Right ventricle myocardium inferior (tissue), 1 donor: ENCODE measurements at regions not wholly inside any gene's neighbourhood (a gene's known extent, or its start where the extent isn't known, plus 50 kb on each side); places are given as distances from the start of the nearest gene placed in this dataset.

Source experiments
- ATAC-seq: fragments of 200-7000 bp; cut with Tn5 transposase; one replicate; pipeline ENCODE4 v1.9.1; 2020; ENCODE audit warnings: mild to moderate bottlenecking, moderate library complexity
- DNase-seq: peaks from one replicate; pipeline ENCODE4 v3.0.0; 2021; ENCODE audit errors: missing footprints
- intact Hi-C: fragments of 100-400 bp; cut with DNase I; formaldehyde crosslinking; loops from one replicate; pipeline ENCODE4 v1.11.0; 2022
- donor health status: DM: no; HTN: yes; CAD: no; lungs with severe emphysema.

DNA sequence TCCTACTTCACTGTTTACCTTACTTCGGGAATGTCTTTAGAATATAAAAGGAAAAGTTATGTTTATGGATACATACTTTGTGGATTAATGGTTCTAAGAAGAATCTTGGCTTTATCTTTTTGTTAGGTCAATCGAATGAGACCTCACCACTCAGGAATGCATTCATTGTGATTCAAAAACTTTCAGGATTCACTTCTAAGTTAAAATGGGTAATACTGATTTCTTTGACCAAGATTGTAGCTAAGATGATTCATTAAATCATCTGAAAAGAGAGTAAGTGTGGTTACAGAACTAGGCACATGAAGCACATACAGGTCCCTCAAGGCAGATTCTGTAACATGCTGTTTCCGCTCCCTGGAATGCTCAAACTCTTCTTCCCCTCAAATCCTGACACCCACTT, 716.4 kb downstream of the KCNA4 start:
- DNase-seq (no peak), ATAC-seq (no peak)
- intact Hi-C loops, result no loop called here

DNA sequence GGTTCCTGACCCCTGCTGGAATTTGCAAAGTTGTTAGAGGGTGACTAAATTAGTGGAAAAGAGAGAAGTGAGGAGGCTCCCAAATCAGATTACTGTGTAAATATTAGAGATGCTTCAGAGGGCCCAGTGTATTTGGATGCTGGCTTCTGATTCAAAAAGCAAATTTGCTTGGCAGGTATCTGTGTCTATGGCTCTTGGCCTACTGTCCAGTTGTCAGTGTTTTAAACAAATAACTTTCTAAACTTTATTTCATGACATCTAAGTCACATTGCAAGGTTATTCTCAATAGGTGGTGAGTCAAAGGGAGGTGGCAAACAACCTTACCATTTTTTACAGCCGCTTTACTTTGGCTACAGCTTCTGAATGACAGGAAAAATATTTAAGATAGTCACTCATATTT, 720.1 kb downstream of the KCNA4 start:
- DNase-seq (no peak), ATAC-seq (no peak)
- intact Hi-C loops, result no loop called here

DNA sequence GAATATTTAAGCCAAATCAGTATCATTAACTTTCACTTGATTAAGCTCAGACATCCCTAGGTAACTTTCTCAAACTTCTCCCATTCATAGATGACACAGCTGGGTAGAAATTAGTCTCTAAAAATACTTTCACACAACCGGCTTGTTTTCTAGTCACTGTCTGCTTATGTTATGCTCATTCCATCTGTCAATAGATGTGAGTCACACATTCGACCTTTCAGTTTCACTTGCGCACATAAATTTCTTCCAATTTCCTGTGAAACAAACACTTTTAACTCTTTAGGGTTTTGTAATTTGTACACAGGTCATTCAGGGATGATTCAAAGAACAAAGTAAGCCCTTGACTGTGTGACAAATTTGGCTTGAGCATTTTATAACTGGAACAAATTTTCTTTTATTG, 723.0 kb downstream of the KCNA4 start:
- DNase-seq (no peak), ATAC-seq (no peak)
- intact Hi-C loops, result no loop called here

DNA sequence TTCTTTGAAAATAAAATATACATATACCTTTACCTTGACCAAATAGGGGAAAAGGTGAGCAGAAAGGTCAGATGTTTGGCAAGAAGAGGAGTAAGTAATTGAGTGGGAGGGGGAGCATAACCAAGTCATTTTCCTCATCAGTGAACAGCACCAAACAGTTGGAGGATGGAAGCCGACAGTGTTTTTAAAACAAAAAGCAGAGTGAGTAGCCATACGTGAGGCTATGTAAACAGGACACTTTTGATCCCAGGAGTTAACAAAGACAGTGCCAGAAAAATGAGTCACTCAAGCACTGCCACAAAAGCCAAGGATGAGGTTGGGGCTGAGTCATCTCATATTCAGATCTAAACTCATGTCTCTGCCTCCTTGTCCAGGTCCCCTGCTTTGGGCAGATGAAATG, 734.7 kb downstream of the KCNA4 start:
- intact Hi-C loops, result no loop called here
- no peak for ATAC-seq

DNA sequence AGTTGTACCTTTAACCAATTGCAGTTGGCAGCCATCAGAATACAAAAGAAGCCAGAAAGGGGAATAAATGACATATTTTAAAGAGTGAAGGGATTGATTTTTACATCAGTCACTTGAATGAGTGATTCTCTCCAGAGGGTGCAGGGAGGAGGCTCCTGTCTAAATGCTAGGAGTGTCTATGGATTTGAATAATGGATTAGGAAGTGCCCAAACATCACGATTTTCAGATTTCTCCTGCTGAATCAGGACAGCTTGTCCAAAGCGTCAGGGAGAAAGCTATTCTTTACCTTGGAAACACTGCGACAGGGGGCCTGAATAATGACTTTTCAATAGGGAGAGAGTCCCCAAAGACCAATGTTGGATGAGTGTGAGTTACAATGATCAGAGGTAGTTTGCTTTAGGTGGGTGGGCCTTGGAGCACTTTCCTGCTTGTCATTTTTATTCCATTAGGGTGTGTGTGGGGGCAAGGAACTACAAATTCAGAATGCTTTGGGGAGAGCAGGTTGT, 735.5 kb downstream of the KCNA4 start:
- no peak for ATAC-seq
- intact Hi-C loops, result no loop called here
- no peak for DNase-seq

More for the DNA sequence above, 734.7 kb downstream of the KCNA4 start:
- no peak for DNase-seq

DNA sequence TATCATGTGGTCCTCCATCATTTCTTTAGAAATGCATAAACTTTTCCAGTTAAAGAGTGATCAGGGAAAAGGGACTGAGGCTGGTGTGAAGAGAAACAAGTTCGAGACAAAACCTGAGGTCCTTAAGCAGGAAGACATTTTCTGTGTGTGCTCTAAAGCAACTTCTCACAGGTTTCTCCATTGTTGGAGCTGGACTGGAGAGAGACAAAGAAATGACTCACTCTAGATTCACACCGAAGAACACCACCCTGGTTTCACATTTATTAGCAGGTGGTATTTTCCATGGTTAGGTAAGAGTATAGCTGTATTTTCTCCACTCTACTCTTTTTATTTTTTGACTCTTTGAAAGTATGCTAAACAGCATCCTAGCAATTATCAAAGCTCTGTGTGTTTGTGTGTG, 736.4 kb downstream of the KCNA4 start:
- no peak for ATAC-seq
- intact Hi-C loops, result no loop called here
- no peak for DNase-seq

DNA sequence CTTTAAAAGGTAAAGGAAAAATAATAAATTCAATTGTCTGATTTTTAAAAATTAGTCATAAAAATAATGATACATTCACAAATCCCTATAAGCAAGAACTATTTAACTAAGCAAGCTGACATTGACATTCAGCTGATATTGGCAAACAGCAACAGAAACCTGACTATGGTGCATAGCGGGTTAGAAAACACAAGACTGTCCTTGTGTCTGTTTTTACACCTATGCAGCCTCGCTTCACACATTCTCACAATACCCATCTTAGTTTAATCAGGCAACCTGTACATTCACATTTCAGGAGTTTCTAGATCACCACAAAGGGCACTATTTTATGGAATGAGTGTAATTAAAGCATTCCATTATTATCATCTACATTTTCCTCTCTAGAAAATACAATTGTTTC, 737.1 kb downstream of the KCNA4 start:
- DNase-seq (no peak), ATAC-seq (no peak)
- intact Hi-C loops, result no loop called here

DNA sequence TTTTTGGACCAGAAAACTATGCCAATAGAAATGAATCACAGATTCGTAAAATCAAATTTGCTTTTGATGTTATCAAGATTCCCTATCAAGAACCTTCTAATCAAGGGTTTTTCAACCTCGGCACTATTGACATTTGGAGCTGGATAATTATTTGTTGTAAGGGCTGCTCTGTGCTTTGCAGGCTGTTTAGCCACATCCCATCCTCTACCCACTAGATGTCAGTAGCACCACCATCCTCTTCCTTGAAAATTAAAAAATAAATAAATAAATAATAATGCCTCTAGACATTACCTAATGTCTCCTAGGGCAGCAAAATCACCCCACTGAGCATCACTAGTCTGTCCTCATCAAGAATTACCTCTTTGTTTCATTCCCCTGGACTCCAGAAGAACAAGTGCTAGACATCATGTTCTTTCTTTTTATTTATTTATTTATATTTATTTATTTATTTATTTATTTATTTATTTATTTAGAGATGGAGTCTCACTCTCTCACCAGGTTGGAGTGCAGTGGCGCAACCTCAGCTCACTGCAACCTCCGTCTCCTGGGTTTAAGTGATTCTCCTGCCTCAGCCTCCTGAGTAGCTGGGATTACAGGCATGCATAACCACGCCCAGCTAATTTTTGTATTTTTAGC, 744.7 kb downstream of the KCNA4 start:
- intact Hi-C loops, result no loop called here
- ATAC-seq (no peak), DNase-seq (no peak)

DNA sequence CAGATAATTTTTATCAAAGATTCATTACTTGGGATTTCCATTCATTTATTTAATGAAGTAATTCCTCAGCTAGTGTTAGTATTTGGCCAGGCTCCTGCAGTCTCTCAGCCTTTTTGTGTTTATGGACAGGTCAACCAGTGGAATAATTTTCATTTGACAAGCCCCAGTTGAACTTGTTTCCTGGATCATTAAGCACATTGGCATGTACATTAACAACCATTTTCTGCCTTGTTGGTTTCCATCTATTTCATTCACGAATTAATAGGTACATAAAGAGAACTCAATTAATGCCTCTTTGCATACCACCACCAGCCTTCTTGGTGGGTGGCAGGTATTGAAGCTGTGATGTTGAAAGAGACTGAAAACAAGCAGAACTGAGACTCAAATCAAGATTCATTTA, 745.2 kb downstream of the KCNA4 start:
- DNase-seq (no peak), ATAC-seq (no peak)
- intact Hi-C loops, result no loop called here

DNA sequence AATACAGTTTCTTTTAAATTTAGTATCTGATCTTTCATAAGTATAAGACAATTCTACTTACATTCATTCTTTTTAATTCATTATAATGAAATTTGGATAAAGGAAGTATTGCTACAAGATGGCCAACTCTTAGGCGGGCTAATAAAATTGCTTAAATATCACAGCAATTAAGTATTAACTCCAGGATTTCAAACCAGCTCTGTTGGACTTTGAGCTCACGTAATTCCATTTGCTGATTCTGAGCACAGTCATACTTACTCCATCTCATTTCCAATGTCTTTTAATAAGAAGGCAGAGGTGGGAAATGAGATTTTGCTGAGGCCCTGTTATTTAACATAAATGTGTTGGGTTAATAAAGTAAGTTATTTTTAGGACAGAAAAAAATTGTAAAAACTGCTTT, 748.1 kb downstream of the KCNA4 start:
- no peak for ATAC-seq
- intact Hi-C loops, result no loop called here

DNA sequence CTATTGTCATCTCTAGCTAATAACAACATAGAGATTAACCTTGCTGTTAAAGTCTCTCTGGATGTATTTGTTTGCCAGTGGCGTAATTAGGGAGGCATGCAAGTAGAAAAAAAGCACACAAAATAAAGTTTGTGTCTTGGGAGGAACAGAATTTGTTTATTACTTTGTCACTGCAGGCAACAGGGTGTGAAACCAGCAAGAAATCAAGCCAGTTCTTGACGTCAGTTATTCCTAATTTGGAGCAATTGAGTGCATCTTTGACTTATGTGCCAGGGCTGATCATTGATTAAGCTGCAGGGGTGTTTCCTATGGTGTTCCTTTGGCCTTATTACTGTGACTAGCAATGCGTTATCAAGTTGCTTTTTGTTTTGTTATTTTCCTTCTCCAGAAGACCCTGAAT, 751.0 kb downstream of the KCNA4 start:
- ATAC-seq (no peak), DNase-seq (no peak)
- intact Hi-C loops, result no loop called here

More for the DNA sequence above, 748.1 kb downstream of the KCNA4 start:
- DNase-seq, result no peak

DNA sequence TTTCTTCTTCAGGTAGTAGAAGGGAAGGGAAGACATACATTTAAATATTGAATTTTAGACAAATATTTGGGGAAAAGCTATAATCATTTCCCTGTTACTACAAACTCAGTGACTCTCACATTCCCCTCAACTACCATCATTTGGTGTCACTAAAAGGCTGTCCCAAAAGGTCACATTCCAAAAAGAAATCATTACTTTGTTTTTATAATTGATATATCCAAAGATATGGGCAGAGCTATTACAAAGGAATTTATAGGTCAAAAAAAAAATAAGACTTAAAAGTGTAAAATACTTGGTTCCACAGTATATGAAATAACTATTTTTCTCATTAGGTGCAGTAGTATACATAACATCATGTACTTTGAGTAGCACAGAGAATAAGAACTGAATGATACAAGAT, 751.4 kb downstream of the KCNA4 start:
- DNase-seq (no peak), ATAC-seq (no peak)
- intact Hi-C loops, result no loop called here

DNA sequence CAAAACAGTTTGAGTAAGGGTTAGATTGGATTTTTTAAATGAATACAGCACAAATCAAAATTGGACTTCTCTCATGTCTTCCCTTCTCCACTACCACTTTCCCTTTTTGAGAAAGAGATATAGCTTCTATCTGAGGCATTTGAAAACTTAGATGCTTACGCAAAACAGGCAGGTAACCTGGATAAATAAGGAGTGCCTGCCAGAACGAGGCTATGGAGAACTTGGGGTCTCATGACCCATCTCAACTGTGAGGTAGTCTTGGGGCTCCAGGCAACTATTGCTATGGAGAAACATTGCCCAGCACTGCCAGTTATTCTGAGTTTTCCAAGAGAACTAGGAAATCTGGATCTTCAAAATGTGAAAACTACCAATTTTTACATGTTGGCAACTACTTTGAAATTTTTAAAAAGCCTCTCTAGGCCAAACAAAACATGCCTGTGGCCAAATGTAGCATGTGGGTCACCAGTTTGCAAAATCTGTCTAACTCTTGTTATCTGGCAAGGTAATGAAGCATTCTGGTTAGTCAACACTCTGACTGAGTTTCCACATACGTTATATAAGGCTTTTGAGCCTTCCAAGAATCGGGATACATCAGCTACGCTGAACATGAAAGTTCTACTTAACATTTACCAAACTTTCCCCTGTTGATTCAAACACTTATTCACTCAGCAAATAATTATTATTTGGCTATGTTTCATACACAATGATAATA, 752.7 kb downstream of the KCNA4 start:
- no peak for ATAC-seq
- intact Hi-C loops, result no loop called here
- no peak for DNase-seq

DNA sequence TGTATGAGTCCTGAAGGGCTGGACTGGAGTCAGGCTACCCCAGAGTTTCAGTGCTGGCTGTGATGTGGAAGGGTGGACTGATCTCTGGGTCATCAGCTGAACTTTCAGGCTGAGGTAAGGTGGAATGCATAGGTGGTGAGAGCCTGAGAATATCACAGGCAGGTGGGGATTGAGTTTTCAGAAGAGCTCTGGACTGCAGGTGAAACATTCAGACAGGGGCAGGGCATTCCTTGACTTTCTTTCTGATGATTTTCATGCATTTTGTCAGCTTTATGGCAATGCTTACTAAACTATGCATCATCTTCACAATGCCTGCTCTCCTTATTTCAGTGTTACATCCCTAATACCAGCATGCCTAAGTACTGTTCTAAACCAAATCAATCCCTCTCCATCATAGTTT, 755.0 kb downstream of the KCNA4 start:
- DNase-seq, result no peak
- no peak for ATAC-seq
- intact Hi-C loops, result no loop called here

DNA sequence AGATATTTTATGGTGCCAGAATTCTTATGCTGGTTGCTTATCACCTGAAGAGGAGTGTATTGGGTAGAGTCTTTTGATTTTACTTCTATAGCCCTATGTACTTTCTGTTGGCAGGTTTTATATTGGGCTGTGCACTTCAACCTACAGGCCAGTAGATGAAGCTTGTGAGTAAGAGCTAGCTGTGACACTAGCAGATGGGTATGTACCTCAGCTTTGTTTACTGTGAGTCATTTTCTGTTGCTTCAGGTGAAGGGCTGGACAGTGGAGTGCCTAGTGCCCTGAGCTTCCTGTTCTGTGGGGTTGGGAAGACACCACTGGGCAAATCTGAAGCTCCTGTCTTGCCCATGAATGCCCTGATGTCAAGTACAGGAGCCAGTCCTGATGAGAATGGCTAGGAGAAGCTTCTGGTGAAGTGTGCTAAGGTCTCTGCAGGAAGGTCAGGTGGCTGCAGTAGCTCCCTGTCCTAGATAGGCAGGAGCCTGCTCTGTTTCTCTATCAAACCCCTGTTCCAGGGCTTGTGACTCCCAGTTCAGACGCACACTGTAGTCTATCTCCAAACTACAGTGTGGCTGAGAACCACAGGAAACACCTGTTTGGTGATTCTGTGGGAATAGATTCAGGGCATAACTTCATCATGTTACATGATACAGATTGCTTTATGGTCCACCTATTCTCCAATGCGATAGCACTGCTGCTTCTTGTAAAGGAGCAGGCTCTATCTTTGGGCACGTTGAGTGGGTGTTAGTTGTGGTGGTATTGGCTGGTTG, 755.7 kb downstream of the KCNA4 start:
- no peak for DNase-seq
- no peak for ATAC-seq
- intact Hi-C loops, result no loop called here

DNA sequence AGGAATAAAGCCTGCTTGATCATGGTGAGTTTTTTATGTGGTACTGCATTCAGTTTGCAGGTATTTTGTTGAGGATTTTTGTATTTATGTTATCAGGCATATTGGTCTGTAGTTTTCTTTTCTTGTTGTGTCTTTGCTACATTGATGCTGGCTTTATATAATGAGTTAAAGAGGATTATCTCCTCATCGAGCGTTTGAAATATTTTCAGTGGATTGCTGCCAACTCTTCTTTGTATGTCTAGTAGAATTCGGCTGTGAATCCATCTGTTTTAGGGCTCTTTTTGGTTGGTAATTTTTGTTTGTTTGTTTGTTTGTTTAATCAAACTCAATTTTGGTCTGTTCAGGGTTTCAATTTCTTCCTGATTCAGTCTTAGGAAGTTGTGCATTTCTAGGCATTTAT, 758.4 kb downstream of the KCNA4 start:
- intact Hi-C loops, result no loop called here
- DNase-seq (no peak), ATAC-seq (no peak)

DNA sequence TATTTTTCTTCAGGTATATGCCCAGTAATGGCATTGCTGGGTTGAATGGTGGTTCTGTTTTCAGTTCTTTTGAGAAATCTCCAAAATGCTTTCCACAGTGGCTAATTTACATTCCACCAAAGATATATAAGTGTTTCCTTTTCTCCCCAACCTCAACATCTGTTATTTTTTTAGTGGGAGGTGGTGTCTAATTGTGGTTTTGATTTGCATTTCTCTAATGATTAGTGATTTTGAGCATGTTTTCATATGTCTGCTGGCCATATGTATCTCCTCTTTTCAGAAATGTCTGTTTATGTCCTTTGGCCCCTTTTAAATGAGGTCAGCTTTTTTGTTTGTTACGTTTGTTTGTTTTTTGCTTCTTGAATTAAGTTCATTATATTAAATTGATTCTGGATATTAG, 760.2 kb downstream of the KCNA4 start:
- DNase-seq (no peak), ATAC-seq (no peak)
- intact Hi-C loops, result no loop called here

DNA sequence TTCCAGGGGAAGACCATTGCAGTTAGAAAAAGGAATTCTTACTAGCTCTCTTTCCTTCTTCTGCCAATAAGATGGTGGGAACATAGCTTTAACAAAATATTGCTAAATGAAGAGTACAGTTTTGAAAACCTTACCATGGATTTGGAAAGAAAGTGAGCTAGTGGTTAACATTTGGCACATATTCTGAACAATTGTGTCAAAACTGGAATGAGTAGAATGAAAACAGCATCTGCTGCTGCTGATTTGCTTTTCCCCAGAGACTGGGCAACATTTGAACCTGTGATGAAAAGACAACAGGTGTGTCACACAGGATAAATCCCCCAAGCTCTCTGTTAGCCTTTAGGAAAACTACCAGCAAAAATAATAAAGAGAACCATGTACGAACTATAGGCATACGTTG, 761.4 kb downstream of the KCNA4 start:
- ATAC-seq, result no peak
- intact Hi-C loops, result no loop called here
- no peak for DNase-seq

DNA sequence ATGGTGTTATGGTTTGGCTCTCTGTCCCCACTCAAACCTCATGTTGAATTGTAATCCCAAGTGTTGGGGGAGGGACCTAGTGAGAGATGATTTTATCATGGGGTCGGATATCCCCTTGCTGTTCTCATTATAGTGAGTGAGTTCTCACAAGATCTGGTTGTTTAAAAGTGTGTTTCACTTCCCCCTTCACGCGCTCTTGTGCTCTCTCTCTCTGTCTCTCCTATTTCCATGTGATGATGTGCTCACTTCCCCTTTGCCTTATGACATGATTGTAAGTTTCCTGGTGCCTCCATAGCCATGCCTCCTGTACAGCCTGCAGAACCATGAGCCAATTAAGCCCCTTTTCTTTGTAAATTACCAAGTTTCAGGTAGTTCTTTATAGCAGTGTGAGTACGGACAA, 765.1 kb downstream of the KCNA4 start:
- no peak for DNase-seq
- intact Hi-C loops, result no loop called here
- no peak for ATAC-seq

DNA sequence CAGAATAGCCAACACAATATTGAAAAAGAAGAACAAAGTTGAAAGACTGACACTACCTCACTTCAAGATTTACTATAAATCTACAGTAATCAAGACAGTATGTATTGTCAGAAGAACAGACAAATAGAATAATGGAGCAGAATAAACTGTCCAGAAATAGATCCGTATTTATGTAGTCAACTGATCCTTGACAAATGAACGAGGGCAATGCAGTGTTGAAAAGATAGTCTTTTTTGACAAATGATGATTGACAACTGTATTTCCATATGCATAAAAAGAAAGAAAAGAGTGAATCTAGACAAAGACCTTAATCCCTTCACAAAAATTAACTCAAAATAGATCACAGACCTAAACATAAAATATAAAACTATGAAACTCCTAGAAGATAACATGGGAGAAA, 767.1 kb downstream of the KCNA4 start:
- intact Hi-C loops, result no loop called here
- ATAC-seq, result no peak
- DNase-seq, result no peak
